Activated CD4-positive, alpha-beta T cell treated with anti-CD3 and anti-CD28 coated beads for 24 hours (primary cell): ENCODE measurements at regions not wholly inside any gene's neighbourhood (a gene's known extent, or its start where the extent isn't known, plus 50 kb on each side); places are given as distances from the start of the nearest gene placed in this dataset.
"Not testable (repeated sequence)": the region's sequence is repeated elsewhere in the genome, so short reads cannot be mapped to it uniquely, and the experiment has no call there.

Experiments used
- DNase-seq, 2 donors: peaks; one replicate each; pipeline ENCODE4 v3.0.0-alpha.2; 2020; ENCODE audit warnings: low read depth in 2 of 2

DNA sequence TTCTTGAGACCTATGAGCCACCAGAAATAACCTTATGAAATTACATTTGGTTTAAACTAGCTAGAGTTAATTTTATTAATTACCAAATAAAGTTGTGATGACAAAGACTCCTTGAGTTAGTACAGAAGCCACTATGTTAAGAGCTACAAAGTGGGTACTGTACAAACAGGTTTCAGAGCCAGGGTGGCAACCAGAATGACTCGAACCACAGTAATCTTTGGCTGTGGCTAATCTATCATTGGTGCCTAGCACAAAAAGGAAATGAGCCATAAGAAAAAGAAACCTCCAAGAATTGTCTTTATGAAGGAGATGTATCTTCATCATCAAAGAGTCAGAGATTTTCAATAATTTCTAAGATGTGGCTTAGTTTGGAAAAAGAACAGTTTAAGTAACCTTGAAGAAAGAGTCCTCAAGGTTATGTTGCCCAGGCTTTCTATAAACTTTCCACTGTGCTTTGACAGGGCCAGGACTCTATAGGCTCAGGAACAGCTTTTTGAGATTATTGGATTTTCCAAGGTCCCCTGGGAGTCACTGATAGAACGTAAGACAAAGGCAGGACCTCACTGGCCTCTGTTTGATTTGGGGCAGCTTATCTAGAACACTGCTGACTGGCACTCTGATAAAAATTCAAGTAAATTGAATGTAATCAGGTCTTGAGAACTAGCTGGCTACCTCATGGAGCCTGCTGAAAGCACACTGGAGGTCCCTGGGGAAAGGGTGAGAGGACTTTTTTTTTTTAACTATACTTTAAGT lies 777.7 kb downstream of the STIM2 start:
- no peak for DNase-seq

DNA sequence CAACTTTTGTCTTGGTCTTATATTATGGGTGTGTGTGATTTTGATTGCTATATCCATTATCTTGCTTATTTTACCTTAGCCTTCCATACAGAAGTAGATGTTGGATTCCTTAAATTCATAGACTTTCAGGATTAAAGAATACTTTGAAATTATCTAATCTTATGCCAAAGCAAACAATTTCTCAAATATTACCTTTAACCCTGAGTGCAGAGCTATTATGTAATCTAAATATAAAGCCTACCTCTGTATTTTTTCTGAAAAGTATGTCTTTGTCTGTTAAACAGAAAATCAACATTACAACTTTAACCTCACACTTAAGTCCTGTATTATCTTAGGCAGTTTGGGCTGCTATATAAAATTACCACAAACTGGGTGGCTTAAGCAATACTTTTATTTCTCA lies 782.5 kb downstream of the STIM2 start:
- no peak for DNase-seq

DNA sequence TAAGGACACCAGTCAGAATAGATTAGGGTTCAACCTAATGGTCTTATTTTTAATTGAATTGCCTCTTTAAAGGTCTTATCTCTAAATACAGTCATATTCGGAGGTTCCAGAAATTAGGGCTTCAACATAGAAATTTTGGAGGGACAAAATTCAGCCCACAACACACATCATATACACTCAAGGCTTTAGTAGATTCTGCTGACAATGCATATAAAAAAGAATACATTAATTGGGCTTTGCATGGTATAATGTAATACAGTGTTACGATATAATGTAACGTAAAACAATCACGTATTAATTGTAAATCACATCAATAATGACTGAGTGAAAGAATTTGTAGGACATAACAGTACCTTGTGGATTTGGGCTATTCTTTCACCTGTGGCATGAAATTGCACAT lies 787.8 kb downstream of the STIM2 start:
- no peak for DNase-seq

DNA sequence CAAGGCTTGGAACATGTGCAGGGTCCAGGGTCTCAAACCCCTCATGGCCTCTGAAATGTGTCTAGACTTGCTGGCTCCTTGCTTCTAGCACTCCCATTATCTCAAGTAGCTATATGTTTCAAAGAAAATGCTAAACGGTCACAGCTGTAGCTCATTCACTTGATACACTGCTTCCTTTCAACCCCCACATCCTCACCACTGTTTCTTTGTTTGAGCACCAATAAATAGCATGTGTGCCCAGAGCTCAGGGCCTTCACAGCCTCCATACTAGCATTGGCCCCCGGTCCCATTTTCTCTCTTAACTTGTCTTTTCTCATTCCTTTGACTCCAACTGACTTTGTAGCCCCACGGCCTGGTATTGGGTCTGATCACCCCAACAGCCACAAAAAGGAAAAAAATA lies 801.8 kb downstream of the STIM2 start:
- no peak for DNase-seq

DNA sequence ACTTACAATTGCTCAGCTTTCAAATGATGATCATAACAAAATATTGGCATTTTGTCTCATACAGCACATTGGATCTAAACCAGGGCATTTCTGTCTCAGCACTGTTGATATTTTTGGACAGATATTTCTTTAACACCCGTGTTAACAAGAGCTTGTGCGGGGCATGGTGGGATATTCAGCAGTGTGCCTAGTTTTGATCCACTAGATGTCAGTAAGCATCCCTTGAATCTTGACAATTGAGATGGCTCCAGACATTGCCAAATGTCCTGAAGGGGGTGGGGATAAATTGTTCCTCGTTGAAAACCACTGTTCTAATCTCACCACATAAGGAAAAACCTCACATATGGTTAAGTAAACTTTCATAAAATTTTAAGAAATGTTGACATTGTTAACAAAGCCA lies 806.3 kb downstream of the STIM2 start:
- DNase-seq, result no peak

DNA sequence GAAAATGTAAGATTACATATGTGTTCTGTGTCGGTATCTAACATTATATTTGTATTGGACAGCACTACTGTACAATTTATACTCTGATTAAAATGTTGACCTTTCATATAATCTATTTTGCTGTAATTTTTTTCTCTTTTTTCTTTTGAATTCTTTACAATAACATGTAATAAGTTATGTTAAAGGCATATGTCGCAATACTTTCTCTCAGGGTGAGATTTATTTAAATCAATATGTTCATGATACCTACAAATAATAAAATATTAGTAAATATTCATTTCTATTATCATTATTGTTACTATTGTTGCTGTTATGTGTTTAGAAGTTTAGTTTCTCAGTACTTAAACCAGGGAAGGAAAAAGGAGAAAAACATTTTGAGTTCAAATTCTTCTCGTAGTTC lies 807.4 kb downstream of the STIM2 start:
- DNase-seq, result no peak

DNA sequence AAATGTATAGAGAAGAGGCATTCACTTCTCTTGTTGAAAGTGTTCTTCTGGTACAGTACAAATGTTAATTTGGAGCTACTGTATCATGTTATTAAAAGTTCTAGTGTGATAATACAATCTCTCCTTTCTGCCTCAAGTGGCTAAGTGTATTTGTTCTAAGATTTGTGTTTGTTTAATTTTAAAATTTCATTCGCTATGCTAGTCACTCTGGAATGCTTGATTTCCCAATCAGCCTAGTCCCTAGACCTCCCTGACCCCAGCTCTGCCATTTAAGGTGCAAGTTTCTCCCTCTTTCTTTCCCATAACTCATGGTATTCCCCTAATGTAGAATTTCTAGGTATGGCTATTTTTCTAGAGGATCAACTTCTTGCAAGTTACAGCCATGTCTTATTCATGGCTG lies 817.4 kb downstream of the STIM2 start:
- no peak for DNase-seq

DNA sequence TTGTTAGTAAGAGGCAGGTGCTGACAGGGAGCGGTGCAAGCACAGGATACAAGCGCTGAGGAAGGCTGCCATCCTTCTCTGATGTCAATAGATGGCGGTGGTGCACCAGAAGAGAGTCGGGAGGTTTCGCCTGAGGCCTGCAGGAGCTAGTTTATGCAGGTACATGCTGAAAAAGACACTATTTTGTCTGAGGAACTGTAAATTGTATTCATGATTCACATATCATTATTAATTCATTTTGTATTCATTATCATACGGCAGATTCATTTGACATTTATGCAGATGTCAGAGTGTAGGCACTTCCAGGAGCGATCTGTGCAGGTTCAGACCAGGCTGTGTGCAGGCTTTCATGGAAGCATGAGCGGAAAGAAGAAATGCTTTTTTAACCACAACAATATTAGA lies 824.0 kb downstream of the STIM2 start:
- no peak for DNase-seq

DNA sequence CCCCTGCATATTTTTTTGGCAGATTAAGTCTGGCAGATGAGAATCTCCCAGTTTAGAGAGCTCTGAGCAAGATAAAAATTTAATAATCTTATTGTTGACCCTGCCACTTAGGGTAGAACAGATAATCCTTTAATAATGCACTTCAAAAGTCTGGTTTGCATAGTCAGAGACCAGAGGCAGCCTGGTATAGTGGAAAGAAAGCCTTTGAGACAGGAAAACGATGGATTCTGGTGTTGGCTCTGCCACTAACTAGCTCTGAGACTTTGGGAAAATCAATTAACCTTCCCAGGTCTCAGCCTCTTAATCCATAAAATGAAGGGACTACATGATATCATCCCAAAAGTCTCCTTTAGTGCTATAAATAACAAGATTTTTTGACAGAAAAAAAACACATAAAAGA lies 824.5 kb downstream of the STIM2 start:
- DNase-seq, result no peak

DNA sequence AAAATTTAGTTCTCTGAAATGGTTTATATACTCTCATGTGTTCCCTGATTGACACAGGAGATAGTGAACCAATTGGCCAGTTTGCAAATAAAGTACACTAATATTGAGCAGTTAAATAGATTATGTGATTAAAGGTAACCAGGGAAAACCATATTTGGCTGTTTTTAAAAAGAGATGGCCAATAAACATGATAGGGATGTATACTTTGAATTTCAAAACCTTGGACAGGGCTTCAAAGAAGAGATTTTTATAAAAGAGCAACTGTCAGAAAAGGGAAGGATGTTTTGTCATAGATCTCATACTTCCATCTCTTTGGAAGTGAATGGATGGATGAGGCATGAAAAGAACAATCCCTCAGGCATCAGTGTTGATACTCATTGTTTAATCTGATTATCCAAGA lies 825.3 kb downstream of the STIM2 start:
- DNase-seq, result no peak

DNA sequence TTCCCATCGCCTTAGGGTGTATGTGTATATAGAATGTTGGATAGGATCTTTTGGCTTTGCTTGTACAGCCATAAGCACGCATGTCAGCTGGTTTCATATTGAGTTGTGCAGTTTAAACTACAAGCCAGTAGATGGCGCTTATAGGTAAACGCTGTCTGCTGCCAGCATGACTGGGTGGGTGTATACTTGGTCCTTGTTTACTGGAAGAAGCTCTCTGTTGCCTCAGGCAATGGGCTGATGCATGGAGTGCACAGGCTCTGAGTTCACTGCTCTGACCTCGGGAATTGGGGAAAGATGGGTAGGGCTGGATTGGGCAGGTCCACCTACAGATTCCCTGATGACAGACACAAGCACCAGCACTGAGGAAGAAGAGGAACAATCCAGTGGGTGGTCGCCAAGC lies 831.5 kb downstream of the STIM2 start:
- no peak for DNase-seq

DNA sequence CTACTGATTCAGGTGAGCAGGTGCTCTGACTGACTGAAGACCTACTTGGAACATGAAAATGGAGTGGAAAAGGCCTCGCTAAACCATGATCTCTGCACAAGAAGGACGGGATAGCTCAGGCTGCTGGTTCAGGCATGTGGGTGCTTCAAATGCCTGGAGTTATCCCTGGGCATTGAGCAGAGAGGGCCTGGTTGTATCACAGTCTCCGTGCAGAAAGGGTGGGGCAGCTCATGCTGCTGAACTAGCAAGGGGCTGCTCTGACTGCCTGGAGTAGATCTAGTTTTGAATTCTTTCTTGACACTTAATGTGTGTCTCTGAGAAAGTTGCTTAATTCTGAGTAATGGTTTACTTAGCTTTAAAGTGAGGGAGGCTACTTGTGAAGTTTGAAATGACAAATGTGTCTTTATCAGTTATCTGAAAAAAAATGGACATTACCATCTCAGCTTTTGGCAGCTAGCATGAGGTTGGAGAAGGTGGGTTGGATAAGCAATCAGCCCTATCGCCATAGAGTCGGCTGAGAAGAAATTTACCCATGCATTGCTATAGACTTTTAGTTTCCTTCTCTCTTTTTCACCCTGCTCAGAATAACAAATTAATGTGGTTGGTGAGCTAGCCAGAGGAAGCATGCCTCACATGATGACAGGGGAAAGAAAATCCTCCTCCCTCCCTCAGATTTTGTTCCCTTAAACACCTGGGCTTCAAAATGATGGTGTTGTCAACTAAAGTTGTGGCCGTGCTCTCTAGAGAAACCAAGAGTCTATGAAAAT lies 832.4 kb downstream of the STIM2 start:
- DNase-seq, result no peak

DNA sequence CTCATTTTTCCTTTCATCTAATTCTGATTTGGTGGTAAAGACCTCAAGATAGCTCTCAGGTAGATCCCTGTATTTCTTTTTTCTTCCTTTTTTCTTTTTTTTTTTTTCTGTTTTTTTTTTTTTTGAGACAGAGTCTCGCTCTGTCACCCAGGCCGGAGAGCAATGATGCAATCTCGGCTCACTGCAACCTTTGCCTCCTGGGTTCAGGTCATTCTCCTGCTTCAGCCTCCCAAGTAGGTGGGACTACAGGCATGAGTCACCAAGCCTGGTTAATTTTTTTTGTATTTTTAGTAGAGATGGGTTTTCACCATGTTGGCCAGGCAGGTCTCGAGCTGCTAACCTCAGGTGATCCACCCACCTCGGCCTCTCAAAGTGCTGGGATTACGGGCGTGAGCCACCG lies 835.6 kb downstream of the STIM2 start:
- DNase-seq, result not testable (repeated sequence)

DNA sequence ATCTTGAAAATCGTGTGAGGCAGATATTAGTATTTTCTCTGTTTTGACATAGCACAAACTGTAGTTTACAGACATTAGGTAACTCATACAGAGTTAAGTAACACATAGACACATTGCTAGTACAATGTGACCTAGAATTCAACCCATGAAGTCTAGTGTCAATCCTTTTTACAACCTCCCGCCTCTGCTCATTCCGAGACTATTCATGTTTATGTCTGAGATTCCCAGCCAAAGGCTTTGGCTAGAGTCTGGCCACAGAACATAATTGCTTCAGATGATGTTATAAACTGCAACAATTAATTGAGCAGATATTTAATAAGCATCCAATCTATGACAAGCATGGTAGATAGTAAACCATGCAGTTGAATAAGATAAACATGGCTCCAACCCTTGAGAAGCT lies 841.0 kb downstream of the STIM2 start:
- no peak for DNase-seq

DNA sequence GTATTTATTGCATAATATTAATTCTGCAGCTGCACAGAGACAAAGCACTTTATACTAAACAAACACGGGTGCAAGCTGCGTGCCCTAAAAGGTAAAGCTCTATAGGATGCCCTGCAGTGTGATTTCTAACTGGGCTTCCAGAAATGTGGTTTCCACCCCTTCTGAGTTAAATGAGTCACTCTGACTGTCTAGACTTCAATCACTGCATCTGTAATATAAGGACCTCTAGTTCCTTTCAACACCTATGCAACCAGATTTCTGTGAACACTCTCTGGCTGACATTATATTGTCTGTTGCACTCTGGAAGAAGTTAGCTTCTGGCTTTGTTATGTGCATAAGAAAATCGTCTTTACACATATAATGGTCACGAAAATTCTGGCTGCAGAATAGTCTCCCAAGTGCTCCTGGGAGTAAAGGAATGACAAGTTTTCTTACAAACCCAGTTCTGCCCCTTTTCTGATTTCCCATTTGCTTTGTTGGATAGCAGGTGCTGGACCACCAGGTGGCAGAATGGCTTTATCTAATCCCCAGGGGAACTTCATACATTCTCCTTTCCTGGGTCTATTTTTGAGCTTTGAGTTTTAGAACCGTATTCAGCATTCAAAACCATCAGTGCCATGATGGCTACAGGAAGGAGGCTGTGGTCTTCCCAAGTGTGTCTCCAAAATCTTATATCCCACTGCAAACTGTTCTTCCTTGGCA lies 842.2 kb downstream of the STIM2 start:
- DNase-seq, result no peak

DNA sequence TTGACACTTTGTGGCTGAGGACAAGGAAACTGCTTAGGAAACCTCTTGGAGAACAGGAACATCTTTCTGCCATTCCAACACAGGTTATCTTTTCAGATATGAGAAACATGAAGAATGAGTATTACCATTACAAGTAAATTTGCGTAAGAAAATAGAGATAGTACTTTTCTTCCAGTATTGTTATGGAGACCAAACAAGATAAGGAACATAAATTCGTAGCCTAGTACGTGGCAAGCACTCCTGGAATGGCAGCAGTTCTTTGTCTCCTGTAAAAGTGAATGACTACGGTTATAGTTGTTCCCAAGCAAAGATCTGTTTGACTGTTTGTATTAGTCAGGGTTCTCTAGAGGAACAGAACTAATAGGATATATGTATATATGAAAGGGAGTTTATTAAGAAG lies 843.1 kb downstream of the STIM2 start:
- no peak for DNase-seq

DNA sequence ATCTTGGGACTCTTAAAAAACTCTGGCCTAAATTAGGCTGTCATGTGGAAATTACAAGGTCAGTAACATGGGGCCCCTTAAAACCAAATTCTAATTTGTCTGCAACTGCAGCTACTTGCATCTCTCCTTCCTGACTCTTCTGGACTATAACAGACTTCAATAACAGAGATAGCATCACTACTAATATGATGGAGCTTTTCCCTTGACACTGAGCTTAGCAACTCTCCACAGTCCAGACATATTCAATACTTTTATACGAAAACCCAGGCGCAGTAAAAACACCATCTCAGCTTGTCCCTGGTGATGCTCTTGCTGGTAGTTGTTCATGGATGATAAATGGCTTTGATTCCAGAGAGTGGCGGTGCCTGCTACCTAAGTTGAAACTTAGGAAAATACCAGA lies 850.4 kb downstream of the STIM2 start:
- DNase-seq, result no peak

DNA sequence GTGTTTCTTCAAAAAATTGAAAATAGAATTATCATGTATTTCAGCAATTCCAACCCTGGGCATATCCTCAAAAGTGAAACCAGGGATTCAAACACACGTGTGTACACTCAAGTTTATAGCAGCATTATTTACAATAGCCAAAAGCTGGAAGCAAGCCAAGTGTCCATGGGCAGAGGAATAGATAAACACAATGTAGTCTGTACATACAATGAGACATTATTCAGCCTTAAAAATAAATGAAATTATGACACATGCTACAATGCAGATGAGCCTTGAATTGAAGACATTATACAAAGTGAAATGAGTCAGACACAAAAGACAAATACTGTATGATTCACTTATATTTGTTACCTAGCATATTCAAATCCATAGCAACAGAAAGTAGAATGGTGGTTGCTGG lies 853.4 kb downstream of the STIM2 start:
- no peak for DNase-seq

DNA sequence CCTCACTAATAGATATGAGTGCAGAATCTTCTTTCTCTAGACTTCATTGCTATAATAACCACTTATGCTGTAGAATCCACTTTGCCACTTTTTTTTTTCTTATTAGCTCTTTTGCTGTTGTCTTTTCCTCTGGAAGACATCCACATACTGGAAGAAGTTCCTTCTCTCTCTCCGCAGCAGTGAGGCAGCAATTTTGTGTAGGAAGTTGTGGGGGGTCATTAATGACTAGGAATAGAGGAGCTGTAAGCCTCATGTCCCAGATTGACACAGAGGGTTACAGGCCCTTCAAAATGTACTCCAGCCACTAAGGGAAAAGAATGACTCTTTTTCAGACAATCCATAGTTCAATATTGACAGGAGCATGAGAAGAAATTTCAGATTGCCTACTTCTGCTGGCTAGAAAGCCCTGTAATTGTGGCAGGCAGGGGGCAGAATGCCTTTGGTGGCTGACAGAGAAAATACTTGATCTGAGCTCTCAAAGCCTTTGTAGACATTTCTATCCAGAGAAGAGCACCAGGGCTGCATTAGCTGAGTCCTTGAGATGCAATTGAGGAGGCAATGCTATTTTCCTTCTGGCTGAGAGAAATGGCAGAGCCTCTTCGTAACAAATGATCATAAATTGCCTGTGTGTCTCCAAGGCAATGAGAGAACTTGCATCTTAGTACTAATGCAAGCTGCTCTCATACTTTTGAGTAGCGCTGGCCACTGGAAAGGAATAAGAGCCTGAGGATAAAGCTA lies 856.2 kb downstream of the STIM2 start:
- no peak for DNase-seq

DNA sequence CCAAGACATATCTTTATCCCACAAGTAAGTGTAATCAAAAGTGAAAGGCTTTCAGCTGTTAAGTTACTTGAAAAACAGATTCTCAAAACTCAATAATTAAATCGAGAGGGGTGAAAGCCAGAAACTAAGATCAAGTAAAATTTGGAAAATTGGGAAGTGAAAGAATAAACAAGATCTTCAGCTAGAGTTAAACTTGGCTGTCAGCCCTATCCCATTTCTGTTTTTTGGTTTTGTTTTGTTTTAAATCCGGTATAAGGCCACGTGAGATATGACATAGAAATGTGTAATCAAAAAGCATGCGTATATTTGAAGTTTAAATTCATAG lies 856.8 kb downstream of the STIM2 start:
- DNase-seq, result no peak

DNA sequence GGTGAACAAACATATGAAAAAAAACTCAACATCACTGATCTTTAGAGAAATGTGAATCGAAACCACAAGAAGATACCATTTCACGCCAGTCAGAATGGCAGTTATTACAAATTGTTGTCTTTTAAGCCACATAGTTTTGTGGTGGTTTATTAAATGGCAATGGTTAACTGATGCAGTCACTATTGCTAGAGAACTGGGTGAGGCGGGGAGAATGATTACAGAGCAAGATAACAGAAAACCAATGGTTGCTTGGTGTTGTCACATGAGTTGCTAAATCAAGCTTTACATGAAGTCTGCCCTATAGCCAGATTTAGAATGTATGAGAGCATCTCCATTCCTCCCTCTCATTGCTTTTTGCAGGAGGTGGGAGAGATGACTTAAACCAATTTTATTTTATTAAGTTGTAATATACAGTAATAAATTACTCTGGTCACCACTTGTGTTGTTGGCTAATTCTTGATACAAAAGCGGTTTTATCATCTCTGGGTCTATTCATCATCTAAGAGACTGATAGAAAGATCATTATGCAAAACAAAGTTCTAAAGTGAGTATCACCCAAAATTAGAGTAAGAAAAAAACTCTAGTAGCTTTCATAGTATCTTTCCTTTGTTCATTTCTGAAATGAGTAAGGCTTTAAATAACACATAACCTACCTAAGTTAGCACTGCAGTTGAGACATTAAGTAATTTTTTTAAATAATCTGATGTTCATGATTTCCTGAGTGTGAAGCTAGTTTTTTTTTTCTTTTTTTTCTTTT lies 859.5 kb downstream of the STIM2 start:
- DNase-seq, result no peak

DNA sequence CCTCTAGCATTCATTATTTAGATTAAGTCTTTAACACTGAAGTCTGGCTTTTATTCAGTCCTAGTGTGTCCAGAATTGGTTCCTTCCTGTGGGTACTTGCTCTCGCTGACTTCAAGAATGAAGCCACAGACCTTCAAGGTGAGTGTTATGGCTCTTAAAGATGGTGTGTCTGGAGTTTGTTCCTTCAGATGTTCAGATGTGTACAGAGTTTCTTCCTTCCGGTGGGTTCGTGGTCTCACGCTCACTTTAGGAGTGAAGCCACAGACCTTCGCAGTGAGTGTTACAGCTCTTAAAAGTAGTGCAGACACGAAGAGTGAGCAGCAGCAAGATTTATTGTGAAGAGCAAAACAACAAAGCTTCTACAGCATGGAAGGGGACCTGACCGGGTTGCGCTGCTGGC lies 860.6 kb downstream of the STIM2 start:
- DNase-seq, result no peak
